GM06990 (cell line): ENCODE measurements at regions not wholly inside any gene's neighbourhood (a gene's known extent, or its start where the extent isn't known, plus 50 kb on each side); places are given as distances from the start of the nearest gene placed in this dataset.

Experiments used
- DNase-seq: peaks from one replicate; pipeline ENCODE4 v3.0.0-alpha.2; 2011; ENCODE audit not compliant: insufficient read length; ENCODE audit errors: extremely low read depth
- H3K27me3 ChIP-seq: replicated peaks from 2 replicates; pipeline ENCODE4 v1.6.0; 2011; ENCODE audit warnings: low read length; ENCODE audit not compliant: control insufficient read depth, insufficient read depth
- H3K36me3 ChIP-seq: 2 replicates; pipeline ENCODE4 v1.5.1; 2011; ENCODE audit warnings: low read length; ENCODE audit not compliant: control insufficient read depth, insufficient read depth
- H3K4me3 ChIP-seq: replicated peaks from 2 replicates; pipeline ENCODE4 v1.5.1; 2011; ENCODE audit warnings: low read depth, mild to moderate bottlenecking, control low read depth, low read length
- CTCF ChIP-seq: IDR thresholded peaks from 2 replicates; pipeline ENCODE4 v1.5.1; 2011; ENCODE audit warnings: low read length, control low read depth, mild to moderate bottlenecking, inconsistent platforms; ENCODE audit not compliant: insufficient read depth, poor library complexity, severe bottlenecking

DNA sequence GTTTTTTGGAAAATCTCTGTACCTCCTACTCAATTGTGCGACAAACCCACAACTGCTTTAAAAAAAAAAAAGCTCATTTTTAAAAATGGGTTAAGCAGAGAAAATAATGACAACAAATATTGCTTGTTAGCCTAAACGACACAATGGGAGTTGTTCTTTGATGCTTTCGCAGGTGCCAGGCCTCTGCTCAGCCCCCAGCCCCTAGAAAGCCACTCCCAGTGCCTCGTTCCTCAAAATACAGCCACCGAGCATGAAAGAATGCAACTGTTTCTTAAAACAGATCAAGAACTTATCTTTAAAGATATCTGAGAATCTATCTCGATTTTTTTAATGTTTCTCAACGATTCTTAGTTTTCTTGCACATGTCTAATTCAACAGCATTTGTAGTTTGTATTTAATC lies 85.2 kb upstream of the PFKP start:
- Histone ChIP-seq H3K36me3 (no peaks in the 10 kb centered on the region), H3K4me3 (no peak overlapping the region), H3K27me3 (no peaks in the 10 kb centered on the region)
- TF ChIP-seq CTCF: no peak
- DNase-seq: no peak

DNA sequence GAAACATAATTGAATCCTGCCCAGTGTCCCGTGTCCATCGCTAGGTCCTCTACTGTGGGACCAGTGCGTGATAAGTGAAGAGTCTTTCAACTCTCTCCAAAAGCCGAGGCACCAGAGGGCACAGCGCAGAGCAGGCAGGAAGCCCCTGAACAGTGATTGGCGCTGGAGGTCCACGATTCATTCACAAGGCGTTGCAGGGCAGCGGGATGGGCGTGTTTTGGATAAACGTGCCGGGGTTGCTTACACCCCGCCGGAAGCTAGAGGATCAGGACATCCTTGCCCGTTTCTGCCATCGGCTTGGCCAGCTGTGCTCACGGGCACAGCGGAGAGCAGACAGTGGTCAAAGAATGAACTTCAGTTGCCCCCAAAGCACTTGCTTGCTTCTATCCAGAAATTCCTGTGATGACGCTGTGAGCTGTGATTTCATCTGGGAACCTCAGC lies 86.0 kb upstream of the PFKP start:
- TF ChIP-seq CTCF: no peak
- Histone ChIP-seq H3K36me3 (no peaks in the 10 kb centered on the region), H3K4me3 (no peak overlapping the region), H3K27me3 (no peaks in the 10 kb centered on the region)
- no peak for DNase-seq

GRCh38 chr10:2980791-2981360 lies 86.5 kb upstream of the PFKP start:
- no peak for DNase-seq
- no peak overlapping the region for H3K4me3 ChIP-seq
- no peaks in the 10 kb centered on the region for H3K27me3 ChIP-seq
- no peaks in the 10 kb centered on the region for H3K36me3 ChIP-seq
- no peak for TF ChIP-seq CTCF

DNA sequence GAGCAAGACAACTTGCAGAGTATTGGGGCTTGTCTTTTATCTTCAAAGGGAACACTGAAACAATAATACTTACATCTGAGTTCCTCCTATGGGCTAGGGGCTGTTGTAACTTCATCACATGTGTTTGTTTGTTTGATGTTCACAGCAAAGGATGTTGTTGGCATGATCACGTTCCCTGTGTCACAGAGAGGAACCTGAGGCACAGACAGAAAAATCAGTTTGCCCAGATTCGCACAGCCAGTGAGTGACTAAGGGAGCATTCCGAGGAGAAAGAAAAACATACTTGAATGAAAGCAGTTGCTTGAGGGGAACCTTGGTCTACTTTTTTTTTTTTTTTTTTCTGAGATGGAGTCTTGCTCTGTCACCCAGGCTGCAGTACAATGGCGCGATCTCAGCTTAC lies 87.2 kb upstream of the PFKP start:
- DNase-seq: no peak
- Histone ChIP-seq H3K36me3 (no peaks in the 10 kb centered on the region), H3K27me3 (no peaks in the 10 kb centered on the region), H3K4me3 (no peak overlapping the region)
- no peak for TF ChIP-seq CTCF

DNA sequence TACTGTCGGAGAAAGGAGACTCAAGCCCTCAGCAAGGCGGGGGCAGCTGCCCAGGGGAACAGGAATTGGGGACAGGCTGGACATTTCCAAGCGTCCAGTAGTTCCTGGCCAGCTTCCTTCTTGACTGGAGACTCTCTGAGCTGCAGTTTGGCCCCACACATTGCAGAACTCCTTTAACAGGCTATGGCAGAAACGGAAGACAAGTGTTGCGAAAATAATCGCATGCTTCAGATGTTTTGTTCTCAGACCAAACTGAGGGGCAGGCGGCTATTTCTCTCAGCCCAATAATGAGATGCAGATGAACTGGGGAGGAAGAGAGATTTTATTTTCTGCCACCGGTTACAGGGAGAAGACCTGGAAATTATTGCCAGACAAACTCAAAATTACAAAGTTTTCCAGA lies 88.0 kb upstream of the PFKP start:
- TF ChIP-seq CTCF: no peak
- H3K36me3 ChIP-seq: no peaks in the 10 kb centered on the region
- DNase-seq: no peak
- H3K27me3 ChIP-seq: no peaks in the 10 kb centered on the region
- H3K4me3 ChIP-seq: no peak overlapping the region
